GM18519 (cell line): ENCODE measurements at regions not wholly inside any gene's neighbourhood (a gene's known extent, or its start where the extent isn't known, plus 50 kb on each side); places are given as distances from the start of the nearest gene placed in this dataset.
"Not testable (repeated sequence)": the region's sequence is repeated elsewhere in the genome, so short reads cannot be mapped to it uniquely, and the experiment has no call there.

Source experiments
- ATAC-seq: cut with Tn5 transposase; IDR thresholded peaks from one replicate; pipeline ENCODE4 v1.9.1; 2021; ENCODE audit warnings: mild to moderate bottlenecking, moderate library complexity; ENCODE audit not compliant: unreplicated experiment, low FRiP score

DNA sequence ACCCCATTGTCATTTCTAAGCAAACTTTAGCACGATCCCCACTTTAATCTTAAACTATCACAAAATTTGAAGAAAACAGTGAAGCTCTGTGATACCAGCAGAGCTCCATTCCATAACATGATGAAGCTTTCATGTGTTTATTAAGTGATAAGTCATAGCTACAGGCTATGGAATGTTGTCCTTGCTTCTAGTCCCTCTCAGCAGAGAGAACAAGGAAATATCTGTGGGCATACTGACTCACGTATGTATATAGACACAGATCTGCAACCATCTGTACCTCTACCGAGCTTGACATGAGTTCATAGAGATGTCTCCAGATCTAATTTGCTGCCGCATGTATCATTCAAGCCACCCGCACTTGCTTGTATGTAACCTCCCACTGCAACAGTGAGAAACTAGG lies 588.9 kb downstream of the ETS1 start:
- ATAC-seq: no peak

- ATAC-seq: no peak
Observed at GRCh38 chr11:127997594-127997993, 589.8 kb downstream of the ETS1 start.

GRCh38 chr11:127996825-127997224 lies 590.5 kb downstream of the ETS1 start:
- no peak for ATAC-seq

DNA sequence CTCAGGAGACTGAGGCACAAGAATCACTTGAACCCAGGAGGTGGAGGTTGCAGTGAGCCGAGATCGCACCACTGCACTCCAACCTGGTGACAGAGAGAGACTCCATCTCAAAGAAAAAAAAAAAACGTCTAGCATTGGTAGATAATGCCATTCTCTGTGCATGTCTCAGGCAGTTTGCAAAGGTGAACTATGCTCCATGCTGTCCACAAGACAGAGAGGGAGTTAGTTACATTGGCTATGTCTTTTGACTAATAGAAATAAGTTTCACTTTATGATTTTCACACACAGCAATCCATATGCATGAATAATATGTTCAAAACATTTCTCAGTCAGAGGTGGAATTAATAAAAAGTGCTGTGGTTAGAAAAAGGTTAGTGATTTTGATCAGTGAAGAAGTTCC lies 591.4 kb downstream of the ETS1 start:
- ATAC-seq: no peak

DNA sequence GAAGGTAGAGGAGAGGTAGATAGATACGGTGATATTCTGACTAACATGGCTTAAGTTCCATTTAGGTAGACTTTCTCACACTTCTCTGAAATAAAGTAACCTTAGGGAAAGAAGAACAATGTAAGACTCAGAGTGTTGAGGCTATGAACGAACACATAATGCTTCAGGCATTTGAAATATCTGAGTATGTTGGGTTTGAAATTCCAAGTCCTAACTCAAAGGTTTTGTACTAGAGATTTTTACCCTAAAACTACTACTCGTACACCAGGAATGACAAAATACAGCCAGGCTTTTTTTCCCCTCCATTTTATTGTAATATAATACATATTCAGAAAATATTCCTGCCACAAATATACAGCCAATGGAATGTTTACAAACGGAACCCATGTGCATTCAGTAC lies 592.6 kb downstream of the ETS1 start:
- ATAC-seq: no peak

DNA sequence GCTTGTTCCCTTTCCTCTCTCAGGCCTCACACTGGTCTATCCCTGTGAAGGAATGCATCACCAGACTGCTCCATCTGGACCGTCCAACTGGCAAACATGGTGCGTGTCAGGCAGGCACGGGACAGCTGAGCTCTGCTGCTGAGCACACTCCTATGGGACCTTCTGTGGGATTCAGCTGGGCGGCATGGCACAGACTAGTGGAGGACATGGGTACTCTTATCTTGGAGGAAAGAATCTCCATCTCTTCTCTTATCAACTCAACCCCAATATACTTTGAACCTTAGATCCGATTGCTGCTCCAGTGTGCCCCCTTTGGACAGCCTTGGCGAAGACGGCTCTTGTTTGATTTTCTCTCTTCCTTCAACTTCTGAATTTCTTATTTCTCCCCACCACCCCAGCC lies 593.6 kb downstream of the ETS1 start:
- no peak for ATAC-seq

DNA sequence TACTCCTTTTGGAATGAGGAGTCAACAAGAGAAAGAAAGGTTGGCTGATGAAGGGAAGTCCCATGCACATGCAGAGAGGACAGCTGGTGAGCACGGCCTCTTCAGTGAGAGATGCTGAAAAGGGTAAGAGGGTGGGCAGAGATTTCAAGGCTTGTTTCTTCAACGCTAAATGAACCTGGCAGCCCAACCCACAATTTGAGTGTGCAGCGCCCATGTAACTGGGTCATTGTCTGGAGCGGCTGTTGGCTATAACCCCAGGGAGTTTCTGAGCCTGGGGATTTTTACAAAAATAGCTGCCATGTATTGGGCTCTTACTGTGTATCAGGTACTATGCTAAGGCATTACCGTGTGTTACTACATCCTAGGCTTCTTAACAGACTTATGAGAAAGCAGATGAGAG lies 594.1 kb downstream of the ETS1 start:
- no peak for ATAC-seq

DNA sequence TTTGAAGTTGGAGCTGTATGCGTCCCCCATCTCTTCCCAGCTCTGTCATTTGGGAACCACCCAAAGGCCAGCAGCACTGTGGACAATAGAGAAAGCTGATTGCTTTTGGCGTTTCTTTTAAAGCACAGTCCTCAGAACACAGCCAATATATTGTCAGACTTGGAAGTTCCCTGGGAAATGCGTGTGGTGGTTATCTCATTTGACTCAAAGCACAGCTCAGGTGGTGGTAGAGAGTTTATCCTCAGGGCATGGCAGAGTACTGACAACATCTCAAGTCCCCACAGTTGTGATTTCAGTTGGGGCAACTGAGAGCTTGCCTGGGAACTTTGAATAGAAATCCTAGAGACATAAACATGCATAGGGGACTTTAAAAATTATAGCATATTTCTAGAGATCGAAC lies 601.3 kb downstream of the ETS1 start:
- no peak for ATAC-seq

GRCh38 chr11:127972816-127973215 lies 614.5 kb downstream of the ETS1 start:
- ATAC-seq: no peak

- ATAC-seq: no peak
Observed at GRCh38 chr11:127971448-127971847, 615.9 kb downstream of the ETS1 start.

DNA sequence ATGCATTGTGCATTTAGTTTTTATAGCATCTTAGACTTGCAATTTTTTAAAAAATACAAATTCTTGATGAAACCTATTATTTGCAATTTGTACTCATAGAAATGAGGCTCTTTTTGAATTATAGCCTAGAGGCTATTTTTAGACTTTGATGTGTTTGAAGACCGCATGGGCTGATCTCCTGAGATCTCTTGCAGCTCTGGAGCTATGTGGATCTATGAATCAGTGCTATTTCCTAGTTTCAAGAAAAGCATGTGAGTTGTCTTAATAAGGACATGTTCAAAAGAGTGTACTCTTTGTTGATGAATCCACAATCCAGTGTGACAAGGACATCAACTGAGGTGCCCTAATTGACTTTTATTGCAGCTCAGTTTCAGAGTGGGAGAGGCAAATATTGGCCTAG lies 620.5 kb downstream of the ETS1 start:
- no peak for ATAC-seq

DNA sequence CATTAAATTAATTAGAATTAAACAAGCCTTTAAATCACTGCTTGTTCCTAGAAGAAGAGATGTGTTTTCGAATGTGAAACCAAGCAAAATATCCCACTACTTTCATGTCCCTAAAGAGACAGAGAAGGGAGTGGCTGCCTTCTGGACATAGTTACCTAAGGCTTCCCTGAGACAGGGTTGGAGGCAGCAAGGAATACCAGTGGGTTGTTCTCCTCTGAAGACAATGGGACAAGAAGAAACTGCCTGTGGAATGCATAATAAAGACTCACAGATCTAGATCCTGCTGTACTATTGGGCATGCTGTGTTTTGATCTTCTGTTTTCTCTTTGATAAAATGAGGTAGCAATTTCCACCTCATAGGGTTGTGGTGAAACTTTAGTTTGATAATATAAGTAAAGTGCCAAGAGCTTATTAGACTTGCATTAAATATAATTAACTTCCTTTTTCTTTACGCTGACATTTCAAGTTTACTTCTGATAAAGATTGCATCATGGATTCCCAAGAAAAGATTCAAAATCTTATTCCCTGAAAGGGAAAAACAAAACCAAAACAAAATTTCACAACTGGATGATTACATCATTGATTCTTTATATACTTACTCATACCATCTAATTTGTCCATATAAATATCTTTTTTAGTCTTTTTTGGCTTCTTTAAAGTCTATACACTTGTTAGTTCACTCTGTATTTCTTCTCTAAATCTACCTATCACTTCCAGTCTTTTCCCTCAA lies 621.3 kb downstream of the ETS1 start:
- ATAC-seq: no peak

DNA sequence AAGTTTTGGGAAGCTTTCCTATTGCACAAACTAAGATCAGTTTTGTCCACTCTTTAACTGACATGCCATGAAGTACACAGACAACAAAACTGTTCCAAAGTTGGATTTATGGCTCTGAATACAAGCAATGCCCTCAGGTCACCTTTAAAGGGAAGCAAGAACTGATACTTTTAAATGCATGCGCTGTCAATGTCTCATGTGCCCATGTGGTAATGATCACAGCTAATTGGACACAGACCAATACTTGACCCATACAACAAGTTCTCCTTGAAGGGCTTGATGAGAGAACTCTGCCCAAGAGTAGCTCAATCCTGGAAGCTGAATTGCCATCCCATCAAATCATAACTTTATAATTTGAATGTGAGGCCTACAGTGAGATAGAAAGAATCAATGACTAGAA lies 624.9 kb downstream of the ETS1 start:
- ATAC-seq: no peak

- no peak for ATAC-seq
Observed at GRCh38 chr11:127950162-127950561, 637.2 kb downstream of the ETS1 start.

DNA sequence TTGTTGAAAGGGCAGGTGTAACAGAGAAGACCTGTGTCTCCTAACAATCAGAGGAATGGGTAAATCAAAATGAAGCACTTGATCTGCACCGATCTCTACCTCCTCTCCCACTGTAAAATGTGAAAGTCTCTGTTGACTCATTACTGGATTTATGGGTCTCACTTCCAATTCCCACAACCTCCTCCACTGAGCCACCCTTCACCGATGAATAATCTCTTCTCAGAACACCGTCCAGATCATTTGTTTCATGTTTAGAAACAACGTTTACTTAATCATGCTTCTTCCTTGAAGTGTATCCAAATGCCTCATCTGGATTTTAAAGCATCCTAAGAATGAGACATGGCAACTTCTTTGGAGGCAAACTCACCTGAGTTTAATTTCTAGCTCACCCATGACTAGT lies 643.6 kb downstream of the ETS1 start:
- ATAC-seq: no peak

GRCh38 chr11:127943152-127943551 lies 644.2 kb downstream of the ETS1 start:
- ATAC-seq: no peak

GRCh38 chr11:127941554-127941953 lies 645.8 kb downstream of the ETS1 start:
- ATAC-seq: not testable (repeated sequence)

- no peak for ATAC-seq
Observed at GRCh38 chr11:127939000-127939399, 648.4 kb downstream of the ETS1 start.

GRCh38 chr11:127935081-127935480 lies 652.3 kb downstream of the ETS1 start:
- ATAC-seq: no peak

DNA sequence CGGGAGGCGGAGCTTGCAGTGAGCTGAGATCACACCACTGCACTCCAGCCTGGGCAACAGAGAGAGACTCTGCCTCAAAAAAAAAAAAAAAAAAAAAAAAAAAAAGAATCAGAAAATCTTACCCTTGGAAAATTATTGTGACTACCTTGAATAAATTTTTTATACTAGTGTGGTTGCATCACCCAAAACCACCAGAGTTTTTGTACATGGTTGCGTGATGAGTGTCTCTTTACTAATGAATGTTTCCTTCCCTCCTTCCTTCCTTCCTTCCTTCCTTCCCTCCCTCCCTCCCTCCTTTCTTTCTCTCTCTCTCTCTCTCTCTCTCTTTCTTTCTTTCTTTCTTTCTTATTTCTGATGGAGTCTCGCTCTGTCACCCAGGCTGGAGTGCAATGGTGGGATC lies 653.4 kb downstream of the ETS1 start:
- ATAC-seq: not testable (repeated sequence)

- no peak for ATAC-seq
Observed at GRCh38 chr11:127931803-127932202, 655.6 kb downstream of the ETS1 start.

- no peak for ATAC-seq
Observed at GRCh38 chr11:127926721-127927120, 660.6 kb downstream of the ETS1 start.

GRCh38 chr11:127925475-127925874 lies 661.9 kb downstream of the ETS1 start:
- ATAC-seq: no peak
